ENCODE measurements at regions not wholly inside any gene's neighbourhood (a gene's known extent, or its start where the extent isn't known, plus 50 kb on each side); places are given as distances from the start of the nearest gene placed in this dataset.

DNA sequence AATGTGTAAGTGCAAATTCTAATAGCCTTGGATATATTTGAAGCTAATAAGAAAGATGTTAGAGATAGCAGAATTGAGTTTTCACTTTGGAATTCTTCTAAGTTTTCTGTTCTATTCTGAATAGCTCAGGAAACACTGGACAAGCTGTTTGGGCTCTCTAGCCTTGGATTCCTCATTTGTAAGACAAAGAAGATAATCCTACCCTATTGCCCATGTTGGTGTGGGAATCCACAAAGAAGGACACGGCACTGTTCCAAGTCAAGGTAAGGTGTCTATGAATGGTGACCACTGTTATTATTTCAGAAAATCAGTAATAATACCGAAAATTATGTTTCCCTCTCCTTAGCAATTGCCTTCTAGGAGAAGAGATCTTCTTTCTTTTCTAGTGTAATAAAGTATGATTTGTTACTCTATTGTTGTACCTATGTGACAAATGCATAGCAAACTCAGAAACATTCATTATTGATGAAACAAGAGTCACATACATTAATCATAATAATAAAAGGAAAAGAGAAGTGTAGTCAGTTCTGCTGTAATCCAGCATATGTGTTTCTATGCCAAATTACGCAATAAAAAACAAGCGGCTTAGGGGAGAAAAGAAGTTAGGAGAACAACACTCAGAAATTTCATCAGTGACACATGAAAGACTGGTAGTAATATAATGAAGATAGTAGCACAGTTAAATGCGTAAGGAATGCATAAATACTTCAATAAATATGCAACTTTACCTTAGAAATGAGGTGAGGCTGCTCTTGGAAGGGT, 1012.3 kb upstream of the PHF14 start:
- Mint-ChIP-seq H3K27ac (no peak overlapping the region), H3K27me3 (no peaks in the 10 kb centered on the region), H3K4me3 (no peak overlapping the region), H3K36me3 (ENCODE audit: low read depth) (no peaks in the 10 kb centered on the region), H3K9me3 (no peaks in the 10 kb centered on the region), H3K4me1 (ENCODE audit: low read depth) (no peaks in the 10 kb centered on the region)
- Histone ChIP-seq H3K4me3 (ENCODE audit: low read length) (no peak overlapping the region), H3K4me1 (ENCODE audit: insufficient read depth, low read length) (no peaks in the 10 kb centered on the region), H3K36me3 (ENCODE audit: insufficient read depth, low read length) (no peaks in the 10 kb centered on the region), H3K27me3 (ENCODE audit: control insufficient read depth in 1 of 2, insufficient read depth in 2 of 2, low read length in 2 of 2) (no peaks in the 10 kb centered on the region), H3K9me3 (ENCODE audit: control insufficient read depth in 1 of 2, insufficient read depth in 1 of 2, low read length in 2 of 2) (peaks cover 0 to 5% of the 10 kb centered on the region in 2 experiments), H3K27ac (ENCODE audit: low read depth in 1 of 2, low read length in 2 of 2) (no peak overlapping the region)
- ChIA-PET CTCF (no interaction called here), POLR2A (no interaction called here)
- TF ChIP-seq, protein P1, sequence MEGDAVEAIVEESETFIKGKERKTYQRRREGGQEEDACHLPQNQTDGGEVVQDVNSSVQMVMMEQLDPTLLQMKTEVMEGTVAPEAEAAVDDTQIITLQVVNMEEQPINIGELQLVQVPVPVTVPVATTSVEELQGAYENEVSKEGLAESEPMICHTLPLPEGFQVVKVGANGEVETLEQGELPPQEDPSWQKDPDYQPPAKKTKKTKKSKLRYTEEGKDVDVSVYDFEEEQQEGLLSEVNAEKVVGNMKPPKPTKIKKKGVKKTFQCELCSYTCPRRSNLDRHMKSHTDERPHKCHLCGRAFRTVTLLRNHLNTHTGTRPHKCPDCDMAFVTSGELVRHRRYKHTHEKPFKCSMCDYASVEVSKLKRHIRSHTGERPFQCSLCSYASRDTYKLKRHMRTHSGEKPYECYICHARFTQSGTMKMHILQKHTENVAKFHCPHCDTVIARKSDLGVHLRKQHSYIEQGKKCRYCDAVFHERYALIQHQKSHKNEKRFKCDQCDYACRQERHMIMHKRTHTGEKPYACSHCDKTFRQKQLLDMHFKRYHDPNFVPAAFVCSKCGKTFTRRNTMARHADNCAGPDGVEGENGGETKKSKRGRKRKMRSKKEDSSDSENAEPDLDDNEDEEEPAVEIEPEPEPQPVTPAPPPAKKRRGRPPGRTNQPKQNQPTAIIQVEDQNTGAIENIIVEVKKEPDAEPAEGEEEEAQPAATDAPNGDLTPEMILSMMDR (IDR thresholded peaks at IDR 0.05) = no peak
- ATAC-seq (ENCODE audit: poor library complexity) (no peak), DNase-seq (no peak)
- intact Hi-C loops (cut with DNase I, micrococcal nuclease) = loop anchor here in 1 of 2 experiments (2.0 kb wide), 1 partner anchor 69 kb away; no protein-coding TSS in a partner anchor

DNA sequence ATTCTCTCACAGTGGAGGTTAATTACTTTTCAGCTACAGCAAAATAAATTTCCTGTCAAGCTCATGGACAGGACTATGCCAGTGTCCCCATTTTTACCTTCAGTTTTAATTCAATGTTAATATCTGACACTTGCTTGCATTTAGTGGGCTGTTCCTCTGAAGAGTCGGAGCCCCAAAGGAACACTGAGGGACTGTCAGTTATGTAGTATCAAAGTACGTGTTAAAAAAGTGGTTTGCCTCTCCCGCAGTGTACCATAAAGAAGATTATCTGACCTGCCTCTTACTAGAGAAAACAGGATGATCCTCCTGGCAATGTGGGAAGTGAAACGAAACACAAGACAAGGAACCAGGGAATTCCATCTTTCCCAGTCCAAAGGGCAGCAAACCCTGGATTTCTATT, 1010.9 kb upstream of the PHF14 start:
- Histone ChIP-seq H3K27me3 (ENCODE audit: control insufficient read depth in 1 of 2, insufficient read depth in 2 of 2, low read length in 2 of 2) (no peaks in the 10 kb centered on the region), H3K4me1 (ENCODE audit: insufficient read depth, low read length) (no peaks in the 10 kb centered on the region), H3K9me3 (ENCODE audit: control insufficient read depth in 1 of 2, insufficient read depth in 1 of 2, low read length in 2 of 2) (peaks cover 0 to 3% of the 10 kb centered on the region in 2 experiments), H3K36me3 (ENCODE audit: insufficient read depth, low read length) (no peaks in the 10 kb centered on the region), H3K27ac (ENCODE audit: low read depth in 1 of 2, low read length in 2 of 2) (no peak overlapping the region), H3K4me3 (ENCODE audit: low read length) (no peak overlapping the region)
- H3K4me3 Mint-ChIP-seq = no peak overlapping the region
- no peaks in the 10 kb centered on the region for H3K36me3 Mint-ChIP-seq (ENCODE audit: low read depth)
- DNase-seq (no peak), ATAC-seq (ENCODE audit: poor library complexity) (no peak)
- ChIA-PET POLR2A (no interaction called here), CTCF (no interaction called here)
- no peaks in the 10 kb centered on the region for H3K4me1 Mint-ChIP-seq (ENCODE audit: low read depth)
- H3K9me3 Mint-ChIP-seq = no peaks in the 10 kb centered on the region
- TF ChIP-seq, protein P1 (IDR thresholded peaks at IDR 0.05) = no peak
- no peak overlapping the region for H3K27ac Mint-ChIP-seq
- no peaks in the 10 kb centered on the region for H3K27me3 Mint-ChIP-seq
- intact Hi-C loops (cut with DNase I, micrococcal nuclease) = no loop called here

DNA sequence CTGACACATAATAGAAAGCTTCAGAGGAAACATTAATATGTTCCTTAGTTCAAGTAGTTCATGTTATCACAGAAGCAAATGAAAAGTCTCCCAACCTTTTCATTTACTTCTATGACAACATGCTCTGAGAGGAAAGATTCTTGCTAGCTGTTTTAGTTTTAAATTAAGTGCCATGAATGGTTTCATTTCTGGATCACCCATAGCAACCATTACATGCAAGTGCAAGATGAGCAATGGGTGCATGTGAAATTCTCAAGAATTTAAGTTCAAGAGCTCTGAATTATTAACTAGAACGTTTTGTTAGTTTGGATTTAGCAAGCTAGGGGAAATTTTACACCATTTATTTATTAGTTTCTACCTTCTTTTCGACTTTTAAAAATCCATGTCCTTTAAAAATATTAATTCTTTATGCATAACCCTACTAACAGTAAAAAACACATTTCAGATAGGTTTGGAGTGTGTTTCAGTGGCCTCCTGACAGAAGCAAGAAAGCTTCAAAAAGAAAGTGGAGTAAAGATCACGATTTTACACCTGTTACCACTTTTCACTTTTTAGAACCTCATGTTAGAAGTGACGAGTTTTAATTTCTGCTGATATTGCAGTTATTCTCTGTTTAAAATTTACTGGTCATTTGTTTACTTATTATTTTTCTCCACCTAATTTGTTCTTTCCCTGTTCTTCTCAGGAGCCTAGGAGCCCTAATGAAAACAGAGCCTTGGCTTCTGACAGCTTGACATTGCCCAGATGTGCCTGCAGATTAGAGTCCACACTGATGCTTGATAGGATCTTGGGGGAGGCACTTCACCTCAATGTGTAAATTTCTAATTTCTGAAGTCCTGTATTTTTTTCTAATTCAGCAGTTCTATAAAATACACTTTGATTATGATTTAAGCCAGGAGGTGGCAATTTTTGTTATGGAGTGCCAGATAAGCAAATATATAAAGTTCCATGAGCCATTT, 995.3 kb upstream of the PHF14 start:
- Histone ChIP-seq H3K27ac (ENCODE audit: low read depth in 1 of 2, low read length in 2 of 2) (no peak overlapping the region), H3K36me3 (ENCODE audit: insufficient read depth, low read length) (no peaks in the 10 kb centered on the region), H3K4me3 (ENCODE audit: low read length) (no peak overlapping the region), H3K4me1 (ENCODE audit: insufficient read depth, low read length) (no peaks in the 10 kb centered on the region), H3K27me3 (ENCODE audit: control insufficient read depth in 1 of 2, insufficient read depth in 2 of 2, low read length in 2 of 2) (no peaks in the 10 kb centered on the region), H3K9me3 (ENCODE audit: control insufficient read depth in 1 of 2, insufficient read depth in 1 of 2, low read length in 2 of 2) (peaks cover 0 to 7% of the 10 kb centered on the region in 2 experiments)
- Mint-ChIP-seq H3K9me3 (no peaks in the 10 kb centered on the region), H3K4me3 (no peak overlapping the region), H3K4me1 (ENCODE audit: low read depth) (no peaks in the 10 kb centered on the region), H3K27ac (no peak overlapping the region), H3K27me3 (no peaks in the 10 kb centered on the region), H3K36me3 (ENCODE audit: low read depth) (no peaks in the 10 kb centered on the region)
- ChIA-PET POLR2A (no interaction called here), CTCF (no interaction called here)
- ATAC-seq (ENCODE audit: poor library complexity) (no peak), DNase-seq (no peak)
- intact Hi-C loops (cut with DNase I, micrococcal nuclease) = no loop called here
- TF ChIP-seq, protein P1 (IDR thresholded peaks at IDR 0.05) = no peak
